ENCODE measurements at regions not wholly inside any gene's neighbourhood (a gene's known extent, or its start where the extent isn't known, plus 50 kb on each side); places are given as distances from the start of the nearest gene placed in this dataset.
"Not testable (repeated sequence)": the region's sequence is repeated elsewhere in the genome, so short reads cannot be mapped to it uniquely, and the experiment has no call there.

- no peak for DNase-seq
Observed at GRCh38 chr2:211157211-211157610, 600.8 kb downstream of the CPS1 start.

DNA sequence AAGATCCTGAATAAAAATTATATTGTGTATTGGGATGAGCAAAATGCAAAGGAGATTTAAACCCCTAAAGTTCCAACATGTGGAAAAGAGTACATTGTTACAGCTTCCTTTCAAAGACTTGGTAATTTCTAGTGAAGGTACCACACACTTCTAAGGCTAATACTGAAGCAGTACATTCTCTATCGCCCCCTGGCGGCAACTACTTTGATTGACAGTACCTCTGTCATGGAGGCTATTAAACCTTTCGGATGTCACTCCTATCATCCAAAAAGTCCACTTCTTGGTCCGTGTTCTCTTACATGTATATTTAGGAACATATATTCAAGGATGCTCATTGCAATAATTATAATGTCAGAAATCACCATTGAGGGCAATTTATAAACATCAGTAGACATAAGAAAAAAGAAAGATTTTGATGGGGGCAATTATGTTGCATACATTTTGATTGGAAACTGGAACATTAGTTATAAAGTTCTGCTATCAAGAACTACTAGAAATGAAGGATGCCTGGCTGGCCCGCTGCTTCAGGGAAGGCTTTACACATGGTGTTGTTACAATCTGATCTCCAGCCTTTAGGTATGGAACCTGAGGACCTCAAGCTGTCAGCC, 601.6 kb downstream of the CPS1 start:
- DNase-seq = peak; percentile 44

DNA sequence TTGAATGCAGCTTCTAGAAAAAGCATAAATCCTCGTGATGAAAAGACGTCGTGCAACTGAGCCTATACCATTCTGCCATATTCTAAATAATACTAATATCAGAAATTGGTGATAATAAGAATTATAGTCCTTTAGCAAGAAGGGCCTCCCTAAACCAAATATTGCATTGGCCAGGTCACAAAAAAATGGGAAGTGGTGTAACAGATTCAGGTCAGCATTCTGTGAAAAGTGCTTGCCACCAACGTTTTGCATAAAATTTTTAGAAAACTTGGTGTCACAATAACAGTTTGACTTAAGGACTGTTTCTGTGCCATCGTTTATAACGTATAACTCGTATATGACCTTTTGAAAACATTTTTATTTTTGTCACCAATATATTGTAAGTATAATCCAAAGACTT, 603.6 kb downstream of the CPS1 start:
- no peak for DNase-seq

GRCh38 chr2:211161236-211161635, 604.8 kb downstream of the CPS1 start:
- DNase-seq = no peak

- no peak for DNase-seq
Observed at GRCh38 chr2:211162911-211163310, 606.5 kb downstream of the CPS1 start.

GRCh38 chr2:211170843-211171242, 614.4 kb downstream of the CPS1 start:
- DNase-seq = no peak

DNA sequence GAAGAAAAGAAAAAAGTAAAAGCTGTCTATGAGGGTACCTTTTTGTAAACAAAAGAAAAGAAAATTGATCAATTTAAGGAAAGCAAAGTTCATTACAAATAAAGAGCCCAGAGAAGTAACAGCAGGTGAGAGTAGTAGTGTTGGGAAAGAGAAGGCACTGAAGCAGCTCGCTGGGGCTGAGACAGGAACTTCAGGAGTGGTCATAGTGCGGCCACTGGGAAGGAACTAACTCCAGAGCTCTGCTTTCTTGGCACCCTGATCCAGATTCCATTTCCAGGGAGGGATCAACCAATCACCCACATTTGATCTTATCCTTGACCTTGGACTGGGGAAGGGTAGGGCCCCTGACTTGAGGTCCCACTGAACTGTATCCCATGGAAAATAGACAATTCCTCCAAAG, 617.6 kb downstream of the CPS1 start:
- no peak for DNase-seq

GRCh38 chr2:211174631-211175030, 618.2 kb downstream of the CPS1 start:
- DNase-seq = no peak

GRCh38 chr2:211175956-211176355, 619.6 kb downstream of the CPS1 start:
- no peak for DNase-seq

- DNase-seq = no peak
Observed at GRCh38 chr2:211176514-211177141, 620.2 kb downstream of the CPS1 start.

DNA sequence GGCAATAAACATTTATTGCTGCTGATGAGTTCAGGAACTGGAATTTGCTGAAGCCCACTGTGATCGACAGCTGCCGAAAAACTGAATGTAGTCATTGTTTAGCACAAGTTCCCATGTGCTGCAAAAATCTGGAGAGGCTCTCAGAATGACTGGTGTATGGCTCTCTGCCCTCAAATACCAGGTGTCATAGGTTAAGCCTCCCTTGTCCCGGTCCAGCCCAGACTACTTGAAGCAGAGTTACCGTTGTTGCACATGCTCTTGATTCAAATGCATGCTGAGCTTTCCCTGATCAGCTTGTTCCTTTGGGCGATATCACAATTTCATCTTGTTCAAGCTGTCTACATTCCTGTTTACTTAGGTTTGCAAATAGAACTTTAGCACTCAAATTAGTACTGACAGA, 625.2 kb downstream of the CPS1 start:
- DNase-seq = peak; percentile 17

- no peak for DNase-seq
Observed at GRCh38 chr2:211187602-211188001, 631.2 kb downstream of the CPS1 start.

DNA sequence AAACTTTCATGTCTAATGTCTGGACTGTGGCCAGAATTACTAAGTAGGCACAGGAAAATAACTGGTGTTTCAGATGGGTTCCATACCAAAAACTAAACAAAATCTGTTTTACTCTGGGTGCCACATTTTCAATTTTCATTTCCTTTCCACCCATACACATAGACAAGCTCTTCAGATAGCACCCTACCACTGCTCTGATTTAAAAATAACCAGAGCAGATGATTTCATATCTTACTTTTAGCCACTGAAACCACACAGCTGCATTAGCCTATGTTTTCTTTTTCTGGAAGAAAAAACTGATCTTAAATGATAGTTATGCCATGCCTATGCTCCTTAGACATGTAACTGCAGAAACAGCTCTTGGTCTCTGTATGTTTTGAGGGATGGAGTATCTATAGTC, 647.6 kb downstream of the CPS1 start:
- DNase-seq = no peak

DNA sequence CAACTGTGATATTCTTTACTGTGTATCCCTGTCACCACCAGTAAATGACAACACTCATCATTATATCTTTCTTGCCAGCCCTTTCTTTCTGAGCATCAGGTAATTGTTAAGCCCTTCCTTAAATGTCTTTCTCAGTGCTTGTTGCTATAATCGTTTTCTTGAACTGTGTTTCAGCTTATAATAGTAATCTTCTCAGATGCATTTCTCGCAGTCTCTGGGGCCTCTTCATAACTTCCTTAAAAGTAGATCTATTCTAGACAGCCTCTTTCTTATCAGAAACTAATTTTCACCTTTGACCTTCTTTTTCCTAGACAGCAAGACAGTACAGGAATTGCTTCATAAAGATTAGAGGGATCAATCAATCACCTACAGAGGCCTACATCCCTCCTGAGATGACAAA, 648.1 kb downstream of the CPS1 start:
- no peak for DNase-seq

GRCh38 chr2:211204902-211205301, 648.5 kb downstream of the CPS1 start:
- no peak for DNase-seq

DNA sequence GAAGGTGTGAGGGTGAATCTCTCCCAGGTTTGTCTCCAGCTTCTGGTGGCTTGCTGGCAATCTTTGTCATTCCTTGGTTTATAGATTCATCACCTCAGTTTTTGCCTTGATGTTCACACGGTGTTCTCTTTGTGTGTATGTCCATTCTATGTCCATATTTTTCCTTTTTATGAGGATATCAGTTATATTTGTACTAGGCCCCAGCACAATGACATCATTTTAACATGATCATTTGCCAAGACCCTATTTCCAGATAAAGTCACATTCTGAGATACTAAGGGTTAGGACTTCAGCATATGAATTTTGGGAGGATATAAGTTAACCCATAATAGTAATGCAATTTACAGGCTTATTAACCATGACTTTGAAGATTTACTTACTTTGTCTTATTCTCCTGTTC, 649.0 kb downstream of the CPS1 start:
- no peak for DNase-seq

- DNase-seq = no peak
Observed at GRCh38 chr2:211205836-211206235, 649.4 kb downstream of the CPS1 start.

DNA sequence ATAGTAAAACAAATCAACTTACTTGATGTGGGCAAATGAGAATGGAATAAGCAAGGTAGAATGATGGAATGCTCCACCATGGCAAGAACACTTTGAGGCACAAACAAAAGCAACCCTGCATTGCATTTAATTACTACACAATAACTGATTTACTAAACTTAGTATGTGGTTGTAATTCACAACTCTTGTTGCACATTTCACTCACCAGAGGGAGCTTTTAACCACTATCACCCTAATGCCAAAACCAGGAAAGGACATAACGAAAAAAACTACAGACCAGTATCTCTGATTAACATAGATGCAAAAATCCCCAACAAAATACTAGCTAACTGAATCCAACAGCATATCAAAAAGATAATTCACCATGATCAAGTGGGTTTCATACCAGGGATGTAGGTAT, 659.8 kb downstream of the CPS1 start:
- peak; percentile 9 for DNase-seq

GRCh38 chr2:211219548-211219947, 663.1 kb downstream of the CPS1 start:
- not testable (repeated sequence) for DNase-seq

GRCh38 chr2:211225784-211226183, 669.4 kb downstream of the CPS1 start:
- no peak for DNase-seq

- DNase-seq = no peak
Observed at GRCh38 chr2:211228559-211228958, 672.2 kb downstream of the CPS1 start.

GRCh38 chr2:211237586-211238275, 681.3 kb downstream of the CPS1 start:
- DNase-seq = no peak

GRCh38 chr2:211241891-211242290, 685.5 kb downstream of the CPS1 start:
- DNase-seq = no peak

DNA sequence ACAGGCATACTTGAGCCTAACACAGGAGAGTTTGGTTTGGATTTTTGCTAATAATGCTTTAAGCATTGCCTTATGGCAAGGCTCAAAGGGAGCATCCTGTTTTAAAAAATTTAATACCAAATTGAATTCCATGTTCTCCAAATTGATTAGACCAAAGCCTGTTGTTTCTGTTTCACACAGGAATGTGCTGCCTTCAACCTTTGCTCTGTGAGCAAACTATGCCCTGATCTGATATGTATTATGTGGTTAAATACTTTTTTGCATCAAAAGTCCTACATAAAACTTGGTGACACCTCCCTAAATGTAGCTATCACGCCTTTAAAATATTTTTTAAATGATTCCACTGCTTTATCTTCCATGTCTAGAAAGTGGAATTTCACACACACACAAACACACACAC, 691.4 kb downstream of the CPS1 start:
- no peak for DNase-seq

DNA sequence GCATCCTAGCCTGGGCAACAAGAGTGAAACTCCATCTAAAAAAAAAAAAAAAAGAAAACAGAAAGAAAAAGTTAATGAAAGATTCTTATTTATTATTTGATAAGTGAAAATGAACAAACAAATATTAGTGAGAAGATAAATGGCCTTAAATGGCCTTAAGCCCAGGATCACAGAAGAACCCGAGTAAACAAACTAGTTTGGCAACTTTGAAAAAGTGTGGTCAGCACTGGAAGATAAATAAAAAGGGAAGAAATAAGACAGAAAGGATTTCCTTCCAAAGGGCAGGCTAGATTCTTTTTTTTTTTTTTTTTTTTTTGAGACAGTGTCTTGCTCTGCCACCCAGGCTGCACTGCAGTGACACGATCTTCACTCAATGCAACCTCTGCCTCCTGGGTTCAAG, 692.4 kb downstream of the CPS1 start:
- no peak for DNase-seq
